LoVo (cell line): ENCODE measurements at regions not wholly inside any gene's neighbourhood (a gene's known extent, or its start where the extent isn't known, plus 50 kb on each side); places are given as distances from the start of the nearest gene placed in this dataset.

Source experiments
- DNase-seq: peaks from one replicate; pipeline ENCODE4 v3.0.0-alpha.2; 2016; ENCODE audit warnings: low spot score

- DNase-seq: no peak
Observed at GRCh38 chr5:159422910-159423309, 92.6 kb upstream of the IL12B start.

GRCh38 chr5:159424123-159424522 is 93.8 kb upstream of the IL12B start:
- no peak for DNase-seq

GRCh38 chr5:159426694-159427093 is 96.4 kb upstream of the IL12B start:
- no peak for DNase-seq

GRCh38 chr5:159427180-159428012 is 97.1 kb upstream of the IL12B start:
- no peak for DNase-seq

- DNase-seq: no peak
Observed at GRCh38 chr5:159430361-159431012, 100.2 kb upstream of the IL12B start.

- no peak for DNase-seq
Observed at GRCh38 chr5:159435855-159436254, 105.6 kb upstream of the IL12B start.

GRCh38 chr5:159438092-159438491 is 107.8 kb upstream of the IL12B start:
- no peak for DNase-seq

- DNase-seq: no peak
Observed at GRCh38 chr5:159439002-159439401, 108.7 kb upstream of the IL12B start.

- no peak for DNase-seq
Observed at GRCh38 chr5:159440235-159440634, 109.9 kb upstream of the IL12B start.

GRCh38 chr5:159440968-159441367 is 110.7 kb upstream of the IL12B start:
- no peak for DNase-seq

- no peak for DNase-seq
Observed at GRCh38 chr5:159441441-159441840, 111.2 kb upstream of the IL12B start.

- DNase-seq: no peak
Observed at GRCh38 chr5:159442206-159442850, 112.0 kb upstream of the IL12B start.

GRCh38 chr5:159444441-159445082 is 114.3 kb upstream of the IL12B start:
- DNase-seq: peak; percentile 43

GRCh38 chr5:159447116-159447515 is 116.8 kb upstream of the IL12B start:
- no peak for DNase-seq

- no peak for DNase-seq
Observed at GRCh38 chr5:159448841-159449407, 118.6 kb upstream of the IL12B start.

- no peak for DNase-seq
Observed at GRCh38 chr5:159449925-159450324, 119.6 kb upstream of the IL12B start.

- no peak for DNase-seq
Observed at GRCh38 chr5:159450417-159450816, 120.1 kb upstream of the IL12B start.

GRCh38 chr5:159451197-159452052 is 121.1 kb upstream of the IL12B start:
- DNase-seq: no peak

GRCh38 chr5:159452480-159453167 is 122.3 kb upstream of the IL12B start:
- no peak for DNase-seq

- no peak for DNase-seq
Observed at GRCh38 chr5:159453209-159453608, 122.9 kb upstream of the IL12B start.

- DNase-seq: no peak
Observed at GRCh38 chr5:159456261-159456660, 126.0 kb upstream of the IL12B start.
